HG02973 (cell line): ENCODE measurements at regions not wholly inside any gene's neighbourhood (a gene's known extent, or its start where the extent isn't known, plus 50 kb on each side); places are given as distances from the start of the nearest gene placed in this dataset.
"Not testable (repeated sequence)": the region's sequence is repeated elsewhere in the genome, so short reads cannot be mapped to it uniquely, and the experiment has no call there.

Experiments used
- ATAC-seq: cut with Tn5 transposase; IDR thresholded peaks from one replicate; pipeline ENCODE4 v1.9.1; 2021; ENCODE audit warnings: moderate library complexity; ENCODE audit not compliant: unreplicated experiment

DNA sequence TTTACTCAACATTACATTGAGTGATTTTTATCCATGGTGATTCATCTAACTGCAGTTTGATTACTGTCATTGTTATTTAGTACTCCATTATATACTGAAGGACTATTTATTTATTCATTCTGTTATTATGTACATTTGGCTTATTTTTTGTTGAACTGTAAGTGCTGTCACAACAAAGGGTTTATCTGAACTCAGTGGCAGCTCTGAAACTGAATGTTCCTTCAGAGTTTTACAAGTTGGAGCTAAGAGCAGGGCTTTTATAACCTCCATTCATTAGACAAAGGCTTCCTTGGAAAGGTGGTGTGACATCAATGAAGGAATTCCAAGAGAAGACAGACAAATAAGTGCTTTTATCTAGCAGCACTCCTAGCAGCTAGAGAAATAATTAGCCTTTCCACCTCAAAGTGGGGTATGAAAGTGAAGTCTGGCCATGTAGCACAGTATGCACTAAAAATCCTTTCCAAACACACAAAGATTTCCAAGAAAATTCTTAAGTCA is 83.3 kb upstream of the GORAB start:
- no peak for ATAC-seq

DNA sequence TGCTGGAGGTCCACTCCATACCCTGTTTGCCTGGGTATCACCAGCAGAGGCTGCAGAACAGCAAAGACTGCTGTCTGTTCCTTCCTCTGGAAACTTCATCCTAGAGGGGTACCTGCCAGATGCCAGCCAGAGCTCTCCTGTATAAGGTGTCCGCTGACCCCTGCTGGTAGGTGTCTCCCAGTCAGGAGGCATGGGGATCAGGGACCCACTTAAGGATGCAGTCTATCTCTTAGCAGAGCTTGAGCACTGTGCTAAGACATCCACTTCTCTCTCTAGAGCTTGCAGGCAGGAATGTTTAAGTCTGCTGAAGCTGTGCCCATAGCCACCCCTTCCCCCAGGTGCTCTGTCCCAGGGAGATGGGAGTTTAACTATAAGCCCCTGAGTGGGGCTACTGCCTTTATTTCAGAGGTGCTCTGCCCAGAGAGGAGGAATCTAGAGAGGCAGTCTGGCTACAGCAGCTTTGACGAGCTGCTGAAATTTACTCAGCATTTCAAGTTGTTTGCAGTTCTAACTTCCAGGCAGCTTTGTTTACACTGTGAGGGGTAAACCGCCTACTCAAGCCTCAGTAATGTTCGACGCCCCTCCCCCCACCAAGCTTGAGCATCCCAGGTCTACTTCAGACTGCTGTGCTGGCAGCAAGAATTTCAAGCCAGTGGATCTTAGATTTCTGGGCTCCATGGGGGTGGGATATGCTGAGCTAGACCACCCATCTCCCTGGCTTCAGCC is 74.5 kb upstream of the GORAB start:
- ATAC-seq: not testable (repeated sequence)

DNA sequence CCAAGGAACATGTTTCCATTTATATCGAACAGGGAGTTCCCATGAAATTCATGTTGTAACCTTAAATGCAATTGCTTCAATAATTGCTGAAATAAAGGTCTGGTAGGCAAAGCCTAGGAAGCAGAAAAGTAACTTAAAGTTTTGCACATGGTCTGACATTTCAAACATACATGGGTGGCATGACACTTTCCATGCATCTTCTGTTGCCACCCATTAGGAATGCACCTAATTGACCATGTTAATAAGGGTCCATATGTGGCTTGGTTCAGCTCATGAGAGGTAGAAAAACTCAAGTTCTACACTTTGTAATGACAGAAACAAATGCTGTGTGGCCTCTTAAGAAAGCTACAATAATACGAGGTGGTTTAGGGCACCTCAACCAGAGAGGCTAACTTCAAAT is 72.0 kb upstream of the GORAB start:
- no peak for ATAC-seq

DNA sequence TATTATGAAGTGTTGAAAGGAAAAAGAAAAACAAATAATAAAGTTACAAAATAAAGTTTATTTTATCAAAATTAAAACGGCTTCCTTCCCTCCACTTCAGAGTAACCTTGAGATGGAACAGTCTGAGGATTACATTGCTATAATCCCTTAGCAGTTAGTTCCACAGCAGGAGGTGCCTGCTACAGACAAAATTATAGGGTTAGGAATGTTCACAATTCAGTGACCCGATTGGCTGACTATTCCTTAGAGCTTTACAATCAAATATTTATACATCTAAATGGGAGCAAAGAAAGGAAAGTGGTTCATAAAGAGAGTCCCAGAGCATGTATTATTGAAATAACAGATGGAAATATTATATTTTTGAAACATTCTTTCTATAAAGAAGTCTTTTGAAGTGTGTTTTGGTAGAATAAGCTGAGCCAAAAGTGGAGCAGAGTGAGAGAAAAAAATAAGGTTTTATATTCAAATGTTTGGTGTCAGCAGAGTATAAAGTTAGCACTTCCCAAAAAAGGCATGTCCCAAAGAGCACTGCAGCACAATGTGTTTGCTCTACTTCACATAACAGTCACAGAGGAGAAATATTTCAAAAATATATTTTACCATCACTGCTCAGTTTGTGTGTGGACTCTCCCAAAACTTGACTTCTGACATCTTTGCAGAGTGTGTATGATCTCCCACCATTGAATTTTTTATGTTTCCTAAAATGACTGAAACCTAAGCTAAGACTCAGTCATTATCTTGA is 71.4 kb upstream of the GORAB start:
- ATAC-seq: no peak

DNA sequence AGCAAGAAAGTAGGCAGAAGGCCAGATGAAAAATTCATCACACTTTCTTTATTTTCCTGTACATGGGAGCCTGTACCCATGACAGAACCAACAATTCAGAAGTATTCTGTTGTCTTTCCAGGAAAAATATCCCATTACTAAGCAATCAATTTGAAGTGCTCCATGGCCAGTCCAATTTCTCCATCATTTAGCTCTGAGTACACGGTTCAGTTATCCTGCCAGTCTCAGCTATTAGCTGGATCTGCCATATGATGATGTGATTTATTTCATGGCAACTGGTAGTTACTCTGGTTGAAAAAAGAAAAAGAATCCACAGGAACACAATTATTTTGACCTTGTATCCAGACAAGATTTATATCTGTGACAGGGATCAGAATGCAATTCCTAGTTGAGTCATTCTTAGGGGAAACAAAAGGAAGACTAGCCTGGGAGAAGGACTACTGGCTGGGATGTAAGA is 70.6 kb upstream of the GORAB start:
- no peak for ATAC-seq

DNA sequence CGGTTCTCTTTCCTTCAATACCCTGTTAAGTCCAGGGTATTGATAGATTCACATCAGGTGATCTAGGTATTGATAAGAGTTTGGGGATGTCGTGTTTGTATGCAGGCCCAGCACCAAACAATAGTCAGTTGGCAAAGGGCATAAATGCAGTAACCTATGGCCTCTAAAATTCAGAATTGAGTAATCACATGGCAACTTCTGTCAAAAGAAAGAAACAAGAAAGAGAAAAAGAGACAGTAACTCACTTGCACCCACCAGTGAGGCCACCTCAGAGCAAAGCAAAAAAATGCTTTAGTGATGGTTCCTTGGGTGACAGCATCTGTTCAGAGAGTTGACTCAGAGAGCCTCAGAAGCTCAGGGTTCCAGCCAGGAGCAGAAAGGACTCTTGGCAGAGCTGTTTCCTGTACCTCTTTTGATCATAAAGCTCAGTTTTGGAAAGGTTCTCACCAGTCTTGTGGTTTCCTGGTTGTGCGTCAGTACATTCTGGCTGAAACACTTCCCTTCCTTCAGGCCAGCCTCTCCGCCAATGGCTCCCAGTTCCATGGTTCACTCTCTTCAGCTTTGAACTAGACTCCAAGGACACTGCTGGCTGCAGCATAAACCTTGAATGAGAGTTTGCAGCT is 70.1 kb upstream of the GORAB start:
- no peak for ATAC-seq

DNA sequence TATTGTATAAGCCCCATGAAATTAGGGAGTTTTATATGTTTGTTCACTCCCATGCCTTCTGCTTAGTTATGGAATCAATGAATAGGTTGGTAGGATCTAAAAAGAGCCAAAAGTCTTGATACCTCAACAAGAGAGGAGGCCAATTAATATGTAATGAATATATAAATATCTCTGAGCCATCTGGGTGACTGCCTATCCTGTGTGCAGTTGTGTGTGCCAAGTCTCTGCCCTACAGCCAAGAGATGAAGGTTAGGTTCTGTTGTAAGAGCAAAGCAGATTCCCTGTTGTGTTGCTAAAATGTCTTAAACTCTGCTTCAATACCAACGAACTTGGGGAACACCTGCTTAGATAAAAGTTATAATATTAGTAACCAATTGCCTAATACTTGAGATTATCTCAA is 61.8 kb upstream of the GORAB start:
- ATAC-seq: no peak

DNA sequence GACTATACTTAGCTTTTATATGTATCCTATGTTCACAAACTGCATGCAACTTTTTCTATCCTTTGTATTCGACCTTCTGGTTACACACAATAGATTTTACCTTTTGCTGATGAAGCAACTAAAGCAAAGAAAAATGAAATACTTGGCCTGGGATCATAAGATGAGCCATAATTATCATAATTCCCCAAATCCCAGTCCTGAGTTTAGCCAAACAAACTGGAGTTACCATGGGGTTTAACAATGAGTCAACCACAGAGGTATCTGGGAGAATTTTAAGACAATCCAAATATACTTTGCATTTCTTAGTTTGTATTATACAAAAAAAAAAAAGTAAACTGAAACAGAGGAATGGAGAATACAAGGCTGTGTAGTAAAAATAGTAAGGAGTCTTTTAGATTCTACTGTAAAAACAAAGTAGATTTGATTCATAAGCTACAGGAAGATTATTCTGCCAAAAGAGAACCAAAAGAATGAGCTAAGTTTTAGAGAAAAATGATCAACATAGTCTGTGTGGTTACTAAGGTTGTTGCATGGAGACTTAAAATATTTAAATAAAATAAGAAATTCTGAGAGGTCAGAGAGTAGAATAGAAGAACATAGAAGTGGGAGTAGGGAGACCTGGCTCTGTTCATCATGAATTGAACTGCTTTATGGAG is 60.4 kb upstream of the GORAB start:
- ATAC-seq: no peak

DNA sequence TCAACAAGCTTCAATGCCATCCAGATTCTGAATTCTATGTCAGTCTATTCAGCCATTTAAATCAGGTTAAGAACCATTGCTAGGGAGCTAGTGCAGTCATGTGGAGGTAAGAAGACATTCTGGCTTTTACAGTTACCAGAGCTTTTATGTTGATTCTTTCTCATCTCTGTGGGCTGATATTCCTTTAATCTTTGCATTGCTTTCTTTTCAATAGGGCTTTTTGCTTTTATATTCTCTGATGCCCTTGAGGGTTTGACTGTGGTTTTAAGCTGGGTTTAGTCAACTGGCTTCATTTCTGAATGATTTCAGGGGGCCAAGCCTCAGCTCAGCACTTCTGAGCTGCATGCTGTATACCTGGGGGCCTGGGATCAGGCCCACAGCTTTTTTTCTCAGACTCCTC is 51.0 kb upstream of the GORAB start:
- no peak for ATAC-seq
